Natural killer cell (primary cell): ENCODE measurements at regions not wholly inside any gene's neighbourhood (a gene's known extent, or its start where the extent isn't known, plus 50 kb on each side); places are given as distances from the start of the nearest gene placed in this dataset.

Experiments
- ATAC-seq, 3 donors: fragments of 150-1000 bp in 2 of 3; fragments of 200-7000 bp in 1 of 3; cut with Tn5 transposase; 1 replicate in 1 of 3; 2 replicates in 2 of 3; pipeline ENCODE4 v1.10.0; 2021; ENCODE audit warnings: mild to moderate bottlenecking in 2 of 3, moderate library complexity in 2 of 3
- DNase-seq, 2 donors: peaks; one replicate each; pipeline versions ENCODE4 v3.0.0 to v3.0.0-alpha.2; 2013 to 2021; ENCODE audit warnings: mixed read lengths in 1 of 2
- H3K27ac ChIP-seq: one replicate; pipeline ENCODE4 v1.5.1; 2013; ENCODE audit warnings: mild to moderate bottlenecking, low read length
- H3K27me3 ChIP-seq: one replicate; pipeline ENCODE4 v1.6.1; 2013; ENCODE audit warnings: low read length; ENCODE audit not compliant: control insufficient read depth, insufficient read depth
- H3K36me3 ChIP-seq: one replicate; pipeline ENCODE4 v1.6.1; 2013; ENCODE audit warnings: low read length; ENCODE audit not compliant: control insufficient read depth, insufficient read depth
- H3K4me1 ChIP-seq: one replicate; pipeline ENCODE4 v1.6.1; 2013; ENCODE audit warnings: low read length; ENCODE audit not compliant: control insufficient read depth, insufficient read depth
- H3K4me3 ChIP-seq: one replicate; pipeline ENCODE4 v1.5.1; 2013; ENCODE audit warnings: low read length
- H3K9me3 ChIP-seq: one replicate; pipeline ENCODE4 v1.6.1; 2013; ENCODE audit warnings: low read length; ENCODE audit not compliant: control insufficient read depth, insufficient read depth
- H3K27ac Mint-ChIP-seq, 2 donors: one replicate each; pipeline ENCODE4 v1.8.0; 2022; ENCODE audit warnings: mild to moderate bottlenecking in 2 of 2, mixed read lengths in 2 of 2, moderate library complexity in 1 of 2
- H3K27me3 Mint-ChIP-seq, 2 donors: one replicate each; pipeline ENCODE4 v1.8.0; 2022; ENCODE audit warnings: low read depth in 2 of 2, mixed read lengths in 2 of 2
- H3K36me3 Mint-ChIP-seq: one replicate; pipeline ENCODE4 v1.8.0; 2022; ENCODE audit warnings: mixed read lengths
- H3K4me1 Mint-ChIP-seq, 2 donors: one replicate each; pipeline ENCODE4 v1.8.0; 2022; ENCODE audit warnings: mixed read lengths in 2 of 2
- H3K4me3 Mint-ChIP-seq: one replicate; pipeline ENCODE4 v1.8.0; 2022; ENCODE audit warnings: mild to moderate bottlenecking, moderate library complexity, mixed read lengths
- H3K9me3 Mint-ChIP-seq, 2 donors: one replicate each; pipeline ENCODE4 v1.8.0; 2022; ENCODE audit warnings: mixed read lengths in 2 of 2
- CTCF ChIP-seq: fragments of 200-600 bp; IDR thresholded peaks from one replicate; pipeline ENCODE4 v1.8.0; 2022; ENCODE audit warnings: antibody characterized with exemption
- WGBS: methylation state at CpG from one replicate; pipeline ENCODE4 v1.1.7; 2013; ENCODE audit warnings: missing lambda C conversion rate; ENCODE audit not compliant: insufficient coverage; 5-methylcytosine and 5-hydroxymethylcytosine counted together
- intact Hi-C: fragments of 100-400 bp; cut with micrococcal nuclease; formaldehyde crosslinking; loops from one replicate; pipeline ENCODE4 v1.14.2; 2022

- H3K27me3 ChIP-seq, result no peaks in the 10 kb centered on the region
- no peak for TF ChIP-seq CTCF
- DNase-seq (no peak), ATAC-seq (no peak)
- H3K27ac ChIP-seq, result no peak overlapping the region
- no peaks in the 10 kb centered on the region for H3K36me3 Mint-ChIP-seq
- intact Hi-C loops, result no loop called here
- no peaks in the 10 kb centered on the region for H3K9me3 Mint-ChIP-seq
- peaks cover 22% of the 10 kb centered on the region for H3K4me1 ChIP-seq
- no peak overlapping the region for H3K4me3 Mint-ChIP-seq
- no peaks in the 10 kb centered on the region for H3K9me3 ChIP-seq
- H3K4me1 Mint-ChIP-seq, result peaks cover 43 to 63% of the 10 kb centered on the region in 2 donors
- H3K27ac Mint-ChIP-seq, result no peak overlapping the region
- H3K36me3 ChIP-seq, result no peaks in the 10 kb centered on the region
- H3K4me3 ChIP-seq, result no peak overlapping the region
- 100% methylated on average over 1 of the region's 2 CpGs for WGBS
- H3K27me3 Mint-ChIP-seq, result no peaks in the 10 kb centered on the region
These were observed 148.6 kb upstream of the SLC38A2 start for GRCh38 chr12:46521145-46521544.

- no peaks in the 10 kb centered on the region for H3K27me3 Mint-ChIP-seq
- H3K4me1 Mint-ChIP-seq, result peaks cover 52 to 62% of the 10 kb centered on the region in 2 donors
- H3K36me3 Mint-ChIP-seq, result no peaks in the 10 kb centered on the region
- peak overlapping the region; percentile 0 to 12 for H3K27ac Mint-ChIP-seq
- intact Hi-C loops, result no loop called here
- no peak for DNase-seq
- 100% methylated on average over 1 of the region's 1 CpG for WGBS
- H3K27me3 ChIP-seq, result no peaks in the 10 kb centered on the region
- no peak overlapping the region for H3K4me3 ChIP-seq
- H3K4me3 Mint-ChIP-seq, result no peak overlapping the region
- H3K9me3 ChIP-seq, result no peaks in the 10 kb centered on the region
- H3K9me3 Mint-ChIP-seq, result no peaks in the 10 kb centered on the region
- no peak for ATAC-seq
- TF ChIP-seq CTCF, result no peak
- peaks cover 22% of the 10 kb centered on the region for H3K4me1 ChIP-seq
- no peak overlapping the region for H3K27ac ChIP-seq
- H3K36me3 ChIP-seq, result no peaks in the 10 kb centered on the region
These were observed 146.8 kb upstream of the SLC38A2 start for GRCh38 chr12:46519407-46519806.

GRCh38 chr12:46518729-46519128 lies 146.2 kb upstream of the SLC38A2 start:
- H3K4me1 ChIP-seq, result peaks cover 17% of the 10 kb centered on the region
- peaks cover 52 to 62% of the 10 kb centered on the region in 2 donors for H3K4me1 Mint-ChIP-seq
- H3K9me3 ChIP-seq, result no peaks in the 10 kb centered on the region
- peak overlapping the region in 1 of 2 donors; percentile 0 for H3K27ac Mint-ChIP-seq
- WGBS, result 96% methylated on average over 2 of the region's 3 CpGs
- H3K27me3 ChIP-seq, result no peaks in the 10 kb centered on the region
- H3K9me3 Mint-ChIP-seq, result no peaks in the 10 kb centered on the region
- DNase-seq (no peak), ATAC-seq (no peak)
- no peaks in the 10 kb centered on the region for H3K36me3 ChIP-seq
- H3K27ac ChIP-seq, result no peak overlapping the region
- H3K4me3 Mint-ChIP-seq, result no peak overlapping the region
- TF ChIP-seq CTCF, result no peak
- H3K4me3 ChIP-seq, result no peak overlapping the region
- intact Hi-C loops, result no loop called here
- H3K36me3 Mint-ChIP-seq, result no peaks in the 10 kb centered on the region
- H3K27me3 Mint-ChIP-seq, result no peaks in the 10 kb centered on the region

GRCh38 chr12:46518169-46518568 lies 145.6 kb upstream of the SLC38A2 start:
- DNase-seq (no peak), ATAC-seq (no peak)
- no peak for TF ChIP-seq CTCF
- no peaks in the 10 kb centered on the region for H3K36me3 Mint-ChIP-seq
- H3K4me1 ChIP-seq, result peaks cover 13% of the 10 kb centered on the region
- H3K9me3 Mint-ChIP-seq, result no peaks in the 10 kb centered on the region
- no peak overlapping the region for H3K4me3 Mint-ChIP-seq
- H3K36me3 ChIP-seq, result no peaks in the 10 kb centered on the region
- H3K27ac Mint-ChIP-seq, result peak overlapping the region; percentile 60
- no peak overlapping the region for H3K27ac ChIP-seq
- H3K4me1 Mint-ChIP-seq, result peaks cover 54 to 66% of the 10 kb centered on the region in 2 donors
- no peaks in the 10 kb centered on the region for H3K9me3 ChIP-seq
- H3K27me3 Mint-ChIP-seq, result no peaks in the 10 kb centered on the region
- intact Hi-C loops, result no loop called here
- no peaks in the 10 kb centered on the region for H3K27me3 ChIP-seq
- H3K4me3 ChIP-seq, result no peak overlapping the region
